ENCODE measurements at regions not wholly inside any gene's neighbourhood (a gene's known extent, or its start where the extent isn't known, plus 50 kb on each side); places are given as distances from the start of the nearest gene placed in this dataset.

GRCh38 chr12:111221062-111222026 lies 147.6 kb downstream of the PHETA1 start:
- DNase-seq = no peak

DNA sequence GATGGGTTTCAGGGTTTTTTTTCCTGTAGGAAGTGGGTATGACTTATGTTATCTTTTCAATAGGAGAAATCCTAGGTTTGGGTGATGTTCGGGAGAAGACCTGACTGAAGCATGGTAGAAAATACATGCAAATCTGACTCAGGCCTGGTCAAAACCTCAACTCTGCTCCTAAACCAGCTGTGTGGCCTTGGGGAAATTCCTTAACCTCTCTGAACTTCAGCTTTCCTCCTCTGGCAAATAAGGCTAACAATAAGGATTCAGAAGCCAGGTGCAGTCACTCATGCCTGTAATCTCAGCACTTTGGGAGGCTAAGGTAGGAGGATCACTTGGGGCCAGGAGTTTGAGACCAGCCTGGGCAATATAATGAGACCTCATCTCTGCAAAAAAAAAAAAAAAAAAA lies 148.5 kb downstream of the PHETA1 start:
- DNase-seq = no peak

DNA sequence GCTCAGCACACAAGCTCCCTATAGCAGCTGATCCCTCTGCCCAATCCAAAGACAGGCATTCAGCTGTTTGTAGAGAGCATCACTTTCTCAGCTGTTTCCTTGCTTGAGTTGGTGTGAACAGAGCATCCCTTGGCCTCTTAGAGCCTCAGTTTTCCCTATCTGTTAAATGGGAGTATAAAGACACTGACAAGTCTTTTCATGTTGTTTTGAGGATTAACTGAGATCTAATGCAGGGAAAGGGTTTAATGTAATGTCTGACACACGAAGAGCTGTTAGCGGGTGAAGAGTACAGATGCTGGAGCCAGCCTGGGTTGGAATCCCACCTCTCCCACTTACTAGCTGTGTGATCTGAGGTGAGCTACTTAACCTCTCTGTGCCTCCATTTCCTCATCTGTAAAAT lies 149.5 kb downstream of the PHETA1 start:
- no peak for DNase-seq

DNA sequence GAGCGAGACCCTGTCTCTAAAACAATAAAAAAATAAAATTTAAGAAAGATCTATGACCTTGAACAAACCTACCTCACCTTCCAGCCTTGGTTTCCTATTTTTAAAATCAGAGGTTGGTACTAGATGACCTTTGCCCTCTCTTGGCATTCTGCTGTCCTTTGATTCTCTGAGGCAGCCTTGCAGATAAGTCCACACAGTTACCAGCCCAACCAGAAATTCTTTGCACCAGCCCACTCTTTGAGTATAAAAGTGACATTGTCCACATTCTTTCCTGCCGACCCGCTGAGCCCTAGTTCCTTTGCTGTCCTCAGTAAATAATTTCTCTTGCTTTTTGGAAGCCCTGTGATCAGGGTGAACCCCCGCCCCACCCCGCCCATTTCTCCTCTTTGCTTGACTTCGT lies 150.4 kb downstream of the PHETA1 start:
- DNase-seq = no peak

DNA sequence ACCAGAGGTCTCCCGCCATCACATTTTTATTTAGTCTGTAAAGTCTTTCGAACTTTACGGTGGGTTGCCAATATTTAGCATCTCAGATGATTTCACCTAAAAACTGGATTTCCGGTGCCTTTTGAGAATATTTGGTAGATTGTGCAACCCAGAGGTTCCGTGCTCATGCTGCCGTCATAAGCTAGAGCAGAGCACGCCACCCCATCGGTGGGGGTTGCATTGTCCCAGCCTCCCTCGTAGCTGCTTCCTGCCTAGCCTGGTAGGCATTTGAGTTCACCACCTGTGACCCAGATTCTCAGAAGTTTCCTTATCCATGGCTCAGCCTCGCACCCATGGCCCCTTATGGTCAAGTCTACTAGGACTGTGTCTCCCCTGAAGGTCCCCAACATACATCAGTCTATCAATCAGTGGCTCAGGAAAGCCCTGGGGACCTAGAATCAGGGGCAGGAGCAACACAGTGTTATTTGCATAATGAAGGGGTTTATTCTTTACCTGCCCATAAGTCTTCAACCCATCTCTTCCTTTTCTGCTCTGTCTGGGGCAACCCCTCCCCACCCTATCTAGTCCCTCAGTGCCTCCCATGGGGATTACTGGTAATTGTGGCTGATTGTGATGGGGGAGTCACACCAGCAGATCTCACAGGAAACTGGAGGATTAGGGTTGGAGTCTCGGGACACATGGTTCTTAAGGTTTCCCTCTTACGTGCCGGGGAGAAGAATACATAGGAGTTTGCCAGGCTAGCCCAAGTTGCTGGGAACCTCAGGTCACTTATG lies 152.3 kb downstream of the PHETA1 start:
- DNase-seq = no peak

DNA sequence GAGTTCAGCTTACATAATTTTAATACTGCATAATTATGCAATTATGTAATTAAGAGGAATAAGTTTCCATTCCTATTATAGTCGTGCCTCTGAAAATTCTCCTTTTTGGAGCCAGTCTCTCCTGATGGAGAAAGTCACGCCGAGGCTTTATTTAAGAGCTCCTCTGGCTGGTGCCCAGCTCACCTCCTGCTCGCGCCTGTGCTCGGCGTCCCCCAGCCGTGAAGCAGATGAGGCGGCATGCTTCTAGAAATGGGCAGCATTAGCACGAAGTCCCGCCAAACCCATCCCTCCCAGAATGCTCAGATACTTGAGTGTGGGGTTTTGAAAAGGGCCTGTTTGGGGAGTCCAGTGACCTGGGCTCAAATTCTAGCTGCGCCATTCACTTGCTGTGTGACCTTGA lies 153.0 kb downstream of the PHETA1 start:
- DNase-seq = no peak

DNA sequence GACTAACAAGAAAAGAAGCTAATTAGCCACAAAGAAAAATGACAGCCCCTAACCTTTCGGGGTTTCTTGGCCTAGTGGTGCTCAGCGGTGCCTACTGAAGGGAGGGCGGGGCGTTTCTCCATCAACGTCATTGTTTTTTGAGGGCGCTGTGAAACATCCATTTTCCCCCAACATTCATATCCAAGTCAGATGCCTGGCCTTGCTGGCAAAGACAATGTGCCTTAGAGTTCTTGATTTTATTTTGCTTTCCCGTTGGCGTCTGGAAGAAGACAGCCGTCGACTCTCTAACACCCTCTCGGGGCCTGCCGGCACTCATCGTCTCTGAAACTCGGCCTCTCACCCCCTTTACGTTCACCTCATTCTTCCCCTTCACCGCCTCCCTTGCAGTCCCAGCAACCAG lies 154.5 kb downstream of the PHETA1 start:
- DNase-seq = peak; percentile 46

- DNase-seq = no peak
Measured at GRCh38 chr12:111213561-111213960, 155.3 kb downstream of the PHETA1 start.

DNA sequence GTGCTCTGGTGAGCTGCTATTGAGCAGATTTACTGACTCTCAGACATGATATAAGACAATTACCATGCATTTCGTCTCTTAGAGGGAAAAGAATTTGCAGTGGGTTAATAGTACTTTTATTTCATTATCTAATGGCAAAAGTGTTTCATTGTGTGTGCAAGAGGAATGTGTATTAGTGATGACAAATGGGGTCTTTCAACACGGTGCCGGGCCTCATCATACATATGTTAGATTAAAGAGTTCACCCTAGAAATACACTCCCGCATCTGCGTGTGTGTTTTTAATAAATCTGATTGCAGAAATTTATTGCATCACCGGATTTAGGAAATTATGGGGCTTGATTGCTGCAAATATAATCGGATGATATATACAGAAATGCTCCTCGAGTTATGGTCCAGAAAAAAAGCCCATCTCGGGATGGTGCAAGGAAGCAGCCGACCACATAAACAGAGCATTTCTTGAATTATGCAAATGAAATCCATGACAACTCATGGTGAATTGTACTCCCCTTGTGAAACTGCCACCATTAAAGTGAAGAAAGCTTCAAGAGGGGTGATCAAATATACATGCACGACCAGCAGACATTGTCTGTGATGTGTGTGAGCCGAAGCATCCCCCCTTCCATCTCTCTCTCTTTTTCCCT lies 156.0 kb downstream of the PHETA1 start:
- no peak for DNase-seq

DNA sequence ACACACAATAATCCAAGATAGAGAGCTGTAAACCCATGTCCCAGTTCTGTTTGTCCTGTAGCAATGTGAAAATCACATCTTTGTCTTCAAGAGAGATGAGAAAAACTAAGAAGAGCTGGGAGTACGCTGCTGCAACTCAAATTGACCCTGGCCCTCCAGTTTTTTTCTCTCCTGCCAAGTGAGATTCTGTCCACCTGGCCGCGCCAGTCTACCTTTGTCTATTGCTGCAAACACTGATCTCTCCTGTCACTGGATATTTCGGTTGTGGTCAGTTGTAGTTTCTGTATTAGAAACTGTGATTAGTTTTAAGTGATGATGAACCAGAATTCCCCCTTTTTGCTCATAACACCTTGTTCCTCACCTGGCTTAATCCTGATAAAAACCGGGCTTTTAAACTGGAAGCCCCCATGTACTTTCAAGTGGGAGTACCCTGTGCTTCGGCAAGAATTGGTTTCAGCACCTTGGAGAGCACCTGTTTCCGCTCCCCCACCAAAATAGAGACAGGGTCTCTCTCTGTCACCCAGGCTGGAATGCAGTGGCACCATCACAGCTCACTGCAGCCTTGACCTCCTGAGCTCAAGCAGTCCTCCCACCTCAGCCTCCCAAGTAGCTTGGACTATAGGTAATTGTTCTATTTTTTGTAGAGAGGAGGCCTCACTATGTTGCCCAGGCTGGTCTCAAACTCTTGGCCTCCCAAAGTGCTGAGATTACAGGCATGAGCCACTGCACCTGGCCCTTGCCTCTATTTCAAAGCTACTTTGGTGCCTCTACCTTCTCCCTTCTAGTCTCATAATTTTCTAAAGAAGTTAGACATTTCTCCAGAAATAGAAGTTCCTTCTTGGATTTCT lies 156.8 kb downstream of the PHETA1 start:
- no peak for DNase-seq

DNA sequence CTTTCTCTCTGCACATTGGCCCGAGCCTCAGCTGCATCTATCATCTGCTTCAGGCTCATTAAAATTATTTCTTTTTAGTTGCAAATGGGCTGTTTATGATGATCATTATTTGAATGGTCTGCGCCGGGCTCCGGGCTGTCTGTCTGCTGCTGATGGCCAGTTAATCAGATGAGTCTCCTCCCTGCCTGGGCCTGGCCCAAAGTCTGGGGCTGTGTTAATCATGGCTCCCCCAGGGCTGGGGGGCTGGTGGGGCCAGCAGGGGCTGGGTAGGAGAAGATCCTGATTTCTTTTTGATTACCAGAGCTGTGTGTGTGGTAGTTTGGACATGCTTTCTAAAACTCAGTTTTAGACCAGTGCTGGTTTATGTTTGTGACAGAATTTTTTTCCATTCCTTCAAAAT lies 159.1 kb downstream of the PHETA1 start:
- DNase-seq = no peak

GRCh38 chr12:111207761-111208160 lies 161.1 kb downstream of the PHETA1 start:
- no peak for DNase-seq

DNA sequence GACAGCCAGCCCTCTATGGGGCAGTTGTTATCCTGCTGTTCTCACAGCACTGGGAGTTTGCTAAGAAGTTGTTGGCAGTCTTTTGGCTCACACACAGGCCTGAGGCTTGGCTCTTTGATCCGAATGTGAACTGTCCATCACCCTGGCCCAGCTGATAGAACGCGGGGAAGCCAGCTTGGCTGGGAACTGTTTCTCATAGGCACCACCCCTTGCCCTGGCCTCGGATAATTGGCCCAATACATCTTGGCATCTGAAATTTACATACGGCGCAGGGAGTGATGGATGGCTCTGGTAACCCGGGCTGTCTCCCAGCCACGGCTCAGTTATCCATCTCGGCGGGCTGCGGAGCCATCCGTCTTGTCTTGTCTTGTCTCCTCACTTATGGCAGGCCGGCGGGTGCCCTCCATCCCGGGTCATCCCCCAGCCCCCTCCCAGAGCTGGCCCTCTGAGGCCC lies 164.1 kb downstream of the PHETA1 start:
- no peak for DNase-seq

GRCh38 chr12:111203969-111204368 lies 164.9 kb downstream of the PHETA1 start:
- no peak for DNase-seq

DNA sequence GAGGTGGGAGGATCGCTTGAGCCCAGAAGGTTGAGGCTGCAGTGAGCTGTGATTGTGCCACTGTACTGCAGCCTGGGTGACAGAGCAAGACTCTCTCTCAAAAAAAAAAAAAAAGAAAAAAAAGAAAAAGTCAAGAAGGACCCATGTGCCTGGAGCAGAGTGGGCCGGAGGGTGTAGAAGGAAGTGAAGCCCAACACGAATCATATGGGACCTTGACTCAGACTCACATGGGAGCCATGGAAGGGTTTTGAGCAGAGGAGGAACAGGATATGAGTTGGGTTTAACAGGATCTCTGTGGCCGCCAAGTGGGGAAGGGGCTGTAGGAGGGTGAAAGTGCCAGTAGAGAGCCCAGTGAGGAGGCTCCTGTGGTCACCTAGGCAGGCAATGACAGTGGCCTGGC lies 165.4 kb downstream of the PHETA1 start:
- no peak for DNase-seq

DNA sequence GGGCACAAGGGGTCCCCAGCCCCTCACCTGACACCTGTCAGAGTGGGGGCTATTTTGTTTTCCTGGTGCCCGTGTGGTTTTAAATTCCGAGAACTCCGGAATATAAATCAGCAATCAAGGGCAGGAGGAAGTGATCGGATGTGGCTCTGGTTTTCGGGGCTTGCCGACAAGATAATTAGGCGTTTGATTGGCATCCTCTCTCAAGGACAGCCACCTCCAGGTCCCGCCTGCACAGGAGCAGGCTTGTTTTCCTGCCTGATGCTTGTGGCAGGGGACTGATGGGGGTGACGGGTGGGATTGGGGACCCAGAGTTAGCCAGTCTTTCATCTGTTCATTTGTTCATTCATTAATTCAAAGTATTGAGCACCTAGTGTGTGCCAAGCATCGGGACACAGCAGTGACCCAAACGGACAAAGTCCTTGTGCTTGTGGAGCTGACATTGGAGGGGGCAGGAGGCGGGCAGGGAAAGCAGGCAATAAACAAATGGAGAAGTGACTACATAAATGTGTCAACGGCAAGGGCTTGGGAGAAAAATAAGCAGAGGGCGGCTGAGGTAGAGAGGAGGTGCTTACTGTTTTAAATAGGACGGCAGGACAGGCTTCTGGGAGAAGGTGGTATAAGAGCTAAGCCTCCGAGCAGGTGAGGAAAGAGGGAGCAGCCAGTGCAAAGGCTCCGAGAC lies 166.5 kb downstream of the PHETA1 start:
- DNase-seq = no peak

DNA sequence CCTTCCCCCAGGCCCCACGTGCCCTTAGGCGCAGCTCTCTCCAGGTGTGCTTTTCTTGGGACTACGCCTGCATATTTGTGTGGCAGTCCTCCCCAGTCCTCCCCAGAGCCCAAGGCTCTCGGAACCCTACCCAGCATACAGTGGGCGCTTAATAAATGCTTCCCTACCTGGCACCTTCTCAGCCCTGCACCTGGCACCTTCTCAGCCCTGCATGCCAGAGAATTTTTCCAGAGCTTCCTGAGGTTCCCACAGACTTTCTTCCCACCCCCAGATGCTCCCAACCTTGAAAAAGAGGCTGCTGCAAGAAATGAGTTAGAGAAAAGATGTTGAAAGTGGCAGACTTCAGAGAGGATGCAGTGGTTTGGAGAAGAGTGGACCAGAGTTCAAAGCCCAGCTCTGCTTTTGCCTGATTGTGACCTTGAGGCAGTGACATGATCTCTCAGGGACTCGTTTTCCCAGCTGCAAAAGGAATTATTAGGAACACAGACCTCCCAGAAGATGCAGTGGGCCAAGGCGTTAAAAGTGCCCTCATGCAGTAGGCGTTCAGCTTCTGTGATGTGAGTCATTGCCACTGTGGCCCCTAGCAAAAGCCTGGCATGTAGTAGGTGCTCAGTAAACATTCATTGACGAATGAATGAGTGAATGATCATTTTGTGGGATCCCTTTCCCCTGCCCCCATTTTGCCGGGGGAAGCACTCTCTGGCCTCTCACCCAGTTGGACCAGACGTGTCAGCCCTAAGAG lies 167.2 kb downstream of the PHETA1 start:
- DNase-seq = no peak

DNA sequence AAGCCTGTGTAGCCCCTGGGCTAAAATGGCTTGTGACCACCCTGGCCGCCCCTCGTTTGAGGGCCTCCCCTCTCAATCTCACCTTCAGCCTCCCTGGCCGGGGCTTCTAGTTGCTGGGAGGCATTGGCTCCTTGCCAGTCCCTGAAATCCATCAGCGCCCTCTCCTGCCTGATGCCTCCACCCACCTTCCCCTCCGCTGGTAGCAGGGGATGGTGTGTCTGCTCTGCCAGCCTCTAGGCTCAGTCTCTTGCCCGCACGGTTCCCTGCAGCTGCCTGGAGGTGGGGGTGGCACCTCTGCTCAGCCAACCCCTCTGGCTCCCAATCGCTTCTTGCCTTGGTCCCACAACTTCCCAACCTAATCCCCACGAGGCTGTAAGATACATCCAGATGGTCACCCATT lies 167.9 kb downstream of the PHETA1 start:
- no peak for DNase-seq

- no peak for DNase-seq
Measured at GRCh38 chr12:111197376-111197944, 171.4 kb downstream of the PHETA1 start.

DNA sequence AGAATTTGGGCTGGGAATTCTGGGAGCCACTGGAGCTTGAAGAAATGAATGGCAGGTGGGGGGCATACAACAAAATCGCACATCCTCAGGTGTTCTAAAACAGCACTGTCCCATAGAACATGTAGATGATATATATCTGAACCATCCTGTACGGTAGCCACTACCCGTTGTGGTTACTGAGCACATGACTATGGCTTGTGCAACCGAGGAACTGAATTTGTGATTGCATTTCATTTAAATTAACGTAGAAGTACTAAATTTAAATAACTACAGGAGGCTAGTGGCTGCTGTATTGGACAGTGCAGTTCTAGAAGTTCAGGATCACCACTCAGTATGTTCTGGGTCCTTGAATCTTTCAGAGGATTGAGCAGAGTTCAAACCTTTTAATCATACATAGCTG lies 172.4 kb downstream of the PHETA1 start:
- no peak for DNase-seq

- no peak for DNase-seq
Measured at GRCh38 chr12:111195316-111195715, 173.6 kb downstream of the PHETA1 start.

Measured in retina (tissue), 1 donor.